PC-9 (cell line): ENCODE measurements at regions not wholly inside any gene's neighbourhood (a gene's known extent, or its start where the extent isn't known, plus 50 kb on each side); places are given as distances from the start of the nearest gene placed in this dataset.
"Not testable (repeated sequence)": the region's sequence is repeated elsewhere in the genome, so short reads cannot be mapped to it uniquely, and the experiment has no call there.

ENCODE experiments used
- BruUV-seq: library from RNA; stranded (reverse); fragments of 400-500 nt; replicated peaks from 2 replicates; lab custom pipeline; 2021; lab: Mats Ljungman, UMichigan
- CTCF ChIA-PET: fragments of 300-600 bp; sonication (Branson Sonifier 250); formaldehyde crosslinking; loops from one replicate; lab custom pipeline; 2022; ENCODE audit warnings: antibody characterized with exemption; lab: Charles Lee
- POLR2A ChIA-PET: fragments of 300-600 bp; sonication (Branson Sonifier 250); formaldehyde crosslinking; loops from one replicate; lab custom pipeline; 2022; ENCODE audit warnings: antibody characterized with exemption; ENCODE audit not compliant: unreplicated experiment; lab: Charles Lee
- DNase-seq, 2 experiments: peaks; one replicate each; pipeline versions ENCODE4 v3.0.0 to v3.0.0-alpha.2; 2015 to 2022; ENCODE audit warnings: mixed read lengths in 1 of 2
- H2AFZ ChIP-seq: fragments of 200-600 bp; sonication (generic); 2 replicates; pipeline ENCODE4 v1.8.1; 2017; ENCODE audit warnings: antibody characterized with exemption
- H3F3A ChIP-seq: fragments of 200-600 bp; sonication (generic); 2 replicates; pipeline ENCODE4 v1.8.1; 2017; ENCODE audit warnings: antibody characterized with exemption, mild to moderate bottlenecking, low read depth; ENCODE audit not compliant: insufficient read depth
- H3K27ac ChIP-seq: fragments of 200-600 bp; sonication (generic); 2 replicates; pipeline ENCODE4 v1.6.1; 2016; ENCODE audit warnings: mixed run types
- H3K27me3 ChIP-seq: fragments of 200-600 bp; sonication (generic); 2 replicates; pipeline ENCODE4 v1.6.1; 2016; ENCODE audit warnings: low read depth, mixed run types; ENCODE audit not compliant: insufficient read depth
- H3K36me3 ChIP-seq: fragments of 200-600 bp; sonication (generic); 2 replicates; pipeline ENCODE4 v1.6.1; 2016; ENCODE audit warnings: low read depth, mixed run types
- H3K4me1 ChIP-seq: fragments of 200-600 bp; sonication (generic); replicated peaks from 2 replicates; pipeline ENCODE4 v1.6.1; 2016; ENCODE audit warnings: mixed run types; ENCODE audit not compliant: insufficient read depth
- H3K4me2 ChIP-seq: fragments of 200-600 bp; sonication (generic); 2 replicates; pipeline ENCODE4 v1.6.1; 2017; ENCODE audit warnings: mixed run types
- H3K4me3 ChIP-seq: fragments of 200-600 bp; sonication (generic); 2 replicates; pipeline ENCODE4 v1.6.1; 2016; ENCODE audit warnings: mixed run types
- H3K79me2 ChIP-seq: fragments of 200-600 bp; sonication (generic); 2 replicates; pipeline ENCODE4 v1.6.1; 2017; ENCODE audit warnings: low read depth, mixed run types
- H3K9me2 ChIP-seq: fragments of 200-600 bp; sonication (generic); 2 replicates; pipeline ENCODE4 v1.8.1; 2017; ENCODE audit warnings: mild to moderate bottlenecking; ENCODE audit not compliant: insufficient read depth
- H3K9me3 ChIP-seq: fragments of 200-600 bp; sonication (generic); 2 replicates; pipeline ENCODE4 v1.8.1; 2016; ENCODE audit warnings: low read depth; ENCODE audit not compliant: insufficient read depth
- H4K20me1 ChIP-seq: fragments of 200-600 bp; sonication (generic); 2 replicates; pipeline ENCODE4 v1.8.1; 2017; ENCODE audit not compliant: insufficient read depth
- EZH2 ChIP-seq: fragments of 200-600 bp; sonication (generic); IDR thresholded peaks from 2 replicates; pipeline ENCODE4 v1.8.0; 2017; ENCODE audit warnings: antibody characterized with exemption, low read depth
- intact Hi-C: fragments of 100-400 bp; cut with micrococcal nuclease; formaldehyde crosslinking; loops from one replicate; pipeline ENCODE4 v1.10.0; 2022; ENCODE audit not compliant: unreplicated experiment
- TF ChIP-seq, protein P1 (sequence below): fragments of 200-600 bp; sonication (generic); conservative IDR thresholded peaks from 2 replicates; pipeline ENCODE4 v1.6.1; 2017; ENCODE audit warnings: mixed run types, antibody characterized with exemption, mild to moderate bottlenecking, moderate library complexity

DNA sequence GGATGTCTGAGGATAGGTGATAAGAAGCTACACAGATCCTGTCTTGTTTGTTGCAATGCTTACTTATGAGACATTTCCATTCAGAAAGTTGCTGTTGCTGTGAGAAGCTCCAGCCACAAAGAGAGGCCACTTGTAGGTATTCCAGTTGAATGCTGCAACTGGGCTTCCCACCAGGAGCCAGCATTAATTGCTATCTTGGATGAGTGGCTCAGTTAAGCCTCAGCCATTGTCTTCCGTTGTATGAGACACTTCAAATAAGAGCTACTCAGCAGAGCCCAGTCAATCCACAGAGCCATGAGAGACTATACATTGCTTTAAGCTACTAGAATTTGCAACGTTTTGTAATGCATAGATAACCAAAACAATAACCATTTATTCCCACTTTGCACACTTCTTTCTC, 104.3 kb upstream of the ARRDC3 start:
- no peak overlapping the region for H3K27ac ChIP-seq
- H3K4me3 ChIP-seq = no peak overlapping the region
- no peaks in the 10 kb centered on the region for H3K27me3 ChIP-seq
- CTCF ChIA-PET = no interaction called here
- POLR2A ChIA-PET = no interaction called here
- BruUV-seq = no TSS peak
- no peak overlapping the region for H2AFZ ChIP-seq
- 0 out of 2 replicates have a peak, but pooled peaks cover 5% of the 10 kb centered on the region for H3K9me3 ChIP-seq
- no peaks in the 10 kb centered on the region for H3K36me3 ChIP-seq
- intact Hi-C loops = no loop called here
- H3K9me2 ChIP-seq = 0 out of 2 replicates have a peak, but pooled peaks cover 3% of the 10 kb centered on the region
- H3K79me2 ChIP-seq = no peaks in the 10 kb centered on the region
- H3K4me1 ChIP-seq = no peaks in the 10 kb centered on the region
- H4K20me1 ChIP-seq = no peaks in the 10 kb centered on the region
- no peaks in the 10 kb centered on the region for H3F3A ChIP-seq
- no peak overlapping the region for H3K4me2 ChIP-seq
- TF ChIP-seq, protein P1, sequence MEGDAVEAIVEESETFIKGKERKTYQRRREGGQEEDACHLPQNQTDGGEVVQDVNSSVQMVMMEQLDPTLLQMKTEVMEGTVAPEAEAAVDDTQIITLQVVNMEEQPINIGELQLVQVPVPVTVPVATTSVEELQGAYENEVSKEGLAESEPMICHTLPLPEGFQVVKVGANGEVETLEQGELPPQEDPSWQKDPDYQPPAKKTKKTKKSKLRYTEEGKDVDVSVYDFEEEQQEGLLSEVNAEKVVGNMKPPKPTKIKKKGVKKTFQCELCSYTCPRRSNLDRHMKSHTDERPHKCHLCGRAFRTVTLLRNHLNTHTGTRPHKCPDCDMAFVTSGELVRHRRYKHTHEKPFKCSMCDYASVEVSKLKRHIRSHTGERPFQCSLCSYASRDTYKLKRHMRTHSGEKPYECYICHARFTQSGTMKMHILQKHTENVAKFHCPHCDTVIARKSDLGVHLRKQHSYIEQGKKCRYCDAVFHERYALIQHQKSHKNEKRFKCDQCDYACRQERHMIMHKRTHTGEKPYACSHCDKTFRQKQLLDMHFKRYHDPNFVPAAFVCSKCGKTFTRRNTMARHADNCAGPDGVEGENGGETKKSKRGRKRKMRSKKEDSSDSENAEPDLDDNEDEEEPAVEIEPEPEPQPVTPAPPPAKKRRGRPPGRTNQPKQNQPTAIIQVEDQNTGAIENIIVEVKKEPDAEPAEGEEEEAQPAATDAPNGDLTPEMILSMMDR = no peak
- TF ChIP-seq EZH2 = no peak
- no peak for DNase-seq

GRCh38 chr5:91486638-91487037, 103.5 kb upstream of the ARRDC3 start:
- Histone ChIP-seq H3K79me2 (no peaks in the 10 kb centered on the region), H3K27ac (no peak overlapping the region), H3F3A (no peaks in the 10 kb centered on the region), H3K27me3 (no peaks in the 10 kb centered on the region), H4K20me1 (no peaks in the 10 kb centered on the region), H3K9me3 (0 out of 2 replicates have a peak, but pooled peaks cover 5% of the 10 kb centered on the region), H3K36me3 (no peaks in the 10 kb centered on the region), H3K9me2 (0 out of 2 replicates have a peak, but pooled peaks cover 3% of the 10 kb centered on the region), H3K4me2 (no peak overlapping the region), H2AFZ (no peak overlapping the region), H3K4me1 (no peaks in the 10 kb centered on the region), H3K4me3 (no peak overlapping the region)
- BruUV-seq = no TSS peak
- no peak for DNase-seq
- no peak for TF ChIP-seq EZH2
- TF ChIP-seq, protein P1 = no peak
- POLR2A ChIA-PET = no interaction called here
- CTCF ChIA-PET = interaction anchor here (0.7 kb wide), 1 partner anchor 329 kb away, joined by 3 read pairs; no protein-coding TSS in a partner anchor
- intact Hi-C loops = no loop called here

DNA sequence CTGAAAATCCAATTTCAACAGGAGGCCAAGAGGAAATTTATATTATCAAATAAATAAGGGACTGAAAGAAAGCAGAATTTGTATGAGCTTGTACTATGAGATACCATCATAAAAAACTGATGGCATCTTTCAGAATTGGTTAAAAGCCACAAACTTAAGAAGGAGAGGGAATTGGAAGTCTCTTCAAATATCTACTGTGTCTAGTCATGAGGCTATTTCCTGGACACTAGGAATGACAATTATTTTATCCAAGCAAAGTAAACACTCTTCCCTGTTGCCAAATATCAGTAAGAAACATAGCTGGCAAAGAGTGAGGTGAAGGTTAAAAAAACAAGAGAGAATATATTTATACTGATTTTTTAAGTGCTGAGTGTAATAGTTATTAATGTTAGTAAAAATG, 101.5 kb upstream of the ARRDC3 start:
- H3K9me2 ChIP-seq = 0 out of 2 replicates have a peak, but pooled peaks cover 3% of the 10 kb centered on the region
- no peaks in the 10 kb centered on the region for H3K79me2 ChIP-seq
- no peak for TF ChIP-seq EZH2
- TF ChIP-seq, protein P1 = no peak
- intact Hi-C loops = no loop called here
- no peak overlapping the region for H3K4me3 ChIP-seq
- ChIA-PET CTCF (no interaction called here), POLR2A (no interaction called here)
- no peaks in the 10 kb centered on the region for H3F3A ChIP-seq
- H2AFZ ChIP-seq = no peak overlapping the region
- H3K9me3 ChIP-seq = 0 out of 2 replicates have a peak, but pooled peaks cover 5% of the 10 kb centered on the region
- no peaks in the 10 kb centered on the region for H3K36me3 ChIP-seq
- no peaks in the 10 kb centered on the region for H4K20me1 ChIP-seq
- H3K4me2 ChIP-seq = no peak overlapping the region
- H3K4me1 ChIP-seq = no peaks in the 10 kb centered on the region
- DNase-seq = no peak
- no TSS peak for BruUV-seq
- no peaks in the 10 kb centered on the region for H3K27me3 ChIP-seq
- no peak overlapping the region for H3K27ac ChIP-seq

DNA sequence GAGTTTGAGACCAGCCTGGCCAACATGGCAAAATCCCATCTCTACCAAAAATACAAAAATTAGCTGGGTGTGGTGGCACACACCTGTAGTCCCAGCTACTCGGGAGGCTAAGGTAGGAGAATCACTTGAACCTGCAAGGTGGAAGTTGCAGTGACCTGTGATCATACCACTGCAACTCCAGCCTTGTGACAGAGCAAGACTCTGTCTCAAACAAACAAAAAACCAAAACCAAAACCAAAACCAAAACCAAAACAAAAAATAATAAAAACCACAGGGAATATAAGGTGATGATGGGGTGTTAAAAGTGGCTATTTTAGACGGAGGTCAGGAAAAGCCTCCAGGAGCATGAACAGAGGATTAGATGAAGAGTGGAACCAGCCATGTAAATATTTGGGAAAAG, 96.3 kb upstream of the ARRDC3 start:
- H3K9me3 ChIP-seq, H3K36me3 ChIP-seq, DNase-seq, BruUV-seq, CTCF ChIA-PET, H3K27ac ChIP-seq, H3K27me3 ChIP-seq, POLR2A ChIA-PET, intact Hi-C loops, H4K20me1 ChIP-seq, H3K4me3 ChIP-seq, H3K79me2 ChIP-seq, H3K9me2 ChIP-seq, H3F3A ChIP-seq, H2AFZ ChIP-seq, H3K4me2 ChIP-seq, H3K4me1 ChIP-seq: not testable (repeated sequence)
